GM23338 (cell line): ENCODE measurements at regions not wholly inside any gene's neighbourhood (a gene's known extent, or its start where the extent isn't known, plus 50 kb on each side); places are given as distances from the start of the nearest gene placed in this dataset.
A peak's percentile ranks its signal among the peaks of the same experiment; 100 is the strongest.

Experiments
- ATAC-seq: fragments of 200-7000 bp; cut with Tn5 transposase; 3 replicates; pipeline ENCODE4 v1.9.1; 2020
- DNase-seq: peaks from one replicate; pipeline ENCODE4 v3.0.0-alpha.2; 2015; ENCODE audit warnings: low spot score
- H2AFZ ChIP-seq: fragments of 200-600 bp; sonication (generic); 2 replicates; pipeline ENCODE4 v1.8.0; 2016; ENCODE audit warnings: antibody characterized with exemption, mild to moderate bottlenecking, moderate library complexity
- H3F3A ChIP-seq: fragments of 200-600 bp; sonication (generic); replicated peaks from 2 replicates; pipeline ENCODE4 v1.8.0; 2017; ENCODE audit warnings: antibody characterized with exemption, mixed run types, low read depth
- H3K27ac ChIP-seq: fragments of 200-600 bp; sonication (generic); 2 replicates; pipeline ENCODE4 v1.6.1; 2016; ENCODE audit warnings: low read depth
- H3K27me3 ChIP-seq: fragments of 200-600 bp; sonication (generic); 2 replicates; pipeline ENCODE4 v1.8.0; 2016; ENCODE audit warnings: mild to moderate bottlenecking, mixed run types, moderate library complexity; ENCODE audit not compliant: insufficient read depth
- H3K36me3 ChIP-seq: fragments of 200-600 bp; sonication (generic); 2 replicates; pipeline ENCODE4 v1.8.0; 2016; ENCODE audit warnings: mild to moderate bottlenecking; ENCODE audit not compliant: insufficient read depth
- H3K4me1 ChIP-seq: fragments of 200-600 bp; sonication (generic); 2 replicates; pipeline ENCODE4 v1.8.0; 2016; ENCODE audit warnings: mild to moderate bottlenecking, moderate library complexity; ENCODE audit not compliant: insufficient read depth
- H3K4me2 ChIP-seq: fragments of 200-600 bp; sonication (generic); 2 replicates; pipeline ENCODE4 v1.7.1; 2017; ENCODE audit warnings: mixed run types
- H3K4me3 ChIP-seq: fragments of 200-600 bp; sonication (generic); 2 replicates; pipeline ENCODE4 v1.6.1; 2016; ENCODE audit warnings: mixed run types
- H3K79me2 ChIP-seq: fragments of 200-600 bp; sonication (generic); replicated peaks from 2 replicates; pipeline ENCODE4 v1.8.0; 2017; ENCODE audit warnings: mild to moderate bottlenecking; ENCODE audit not compliant: insufficient read depth
- H3K9me2 ChIP-seq: fragments of 200-600 bp; sonication (generic); 2 replicates; pipeline ENCODE4 v1.8.0; 2017; ENCODE audit not compliant: insufficient read depth
- H4K20me1 ChIP-seq: fragments of 200-600 bp; sonication (generic); replicated peaks from 2 replicates; pipeline ENCODE4 v1.8.0; 2017; ENCODE audit warnings: mild to moderate bottlenecking; ENCODE audit not compliant: insufficient read depth
- H3K27ac Mint-ChIP-seq: 2 replicates; pipeline ENCODE4 v1.8.0; 2020; ENCODE audit warnings: inconsistent platforms, mild to moderate bottlenecking, moderate library complexity, mixed read lengths
- H3K27me3 Mint-ChIP-seq: 3 replicates; pipeline ENCODE4 v1.8.0; 2022; ENCODE audit warnings: low read depth, mild to moderate bottlenecking, moderate library complexity, mixed read lengths, inconsistent platforms; ENCODE audit not compliant: insufficient read depth, poor library complexity
- H3K36me3 Mint-ChIP-seq: 3 replicates; pipeline ENCODE4 v1.8.0; 2021; ENCODE audit warnings: low read depth, mild to moderate bottlenecking, inconsistent platforms, moderate library complexity, mixed read lengths
- H3K4me1 Mint-ChIP-seq: 3 replicates; pipeline ENCODE4 v1.8.0; 2020; ENCODE audit warnings: mild to moderate bottlenecking, inconsistent platforms, mixed read lengths
- H3K4me3 Mint-ChIP-seq: 3 replicates; pipeline ENCODE4 v1.8.0; 2021; ENCODE audit warnings: moderate library complexity, mild to moderate bottlenecking, inconsistent platforms, mixed read lengths
- H3K9me3 Mint-ChIP-seq: 3 replicates; pipeline ENCODE4 v1.8.0; 2020; ENCODE audit warnings: moderate library complexity, mild to moderate bottlenecking, inconsistent platforms, mixed read lengths
- EZH2 ChIP-seq: fragments of 200-600 bp; sonication (generic); IDR thresholded peaks from one replicate; pipeline ENCODE4 v1.8.0; 2017; ENCODE audit warnings: antibody characterized with exemption, mild to moderate bottlenecking, low read depth; ENCODE audit not compliant: unreplicated experiment
- EZH2phosphoT487 ChIP-seq: fragments of 200-600 bp; sonication (generic); IDR thresholded peaks from one replicate; pipeline ENCODE4 v1.8.1; 2018; ENCODE audit warnings: antibody characterized with exemption; ENCODE audit not compliant: unreplicated experiment
- NANOG ChIP-seq: IDR thresholded peaks from 2 replicates; pipeline ENCODE4 v1.6.1; 2016; ENCODE audit warnings: antibody characterized with exemption, borderline replicate concordance
- STAT1 ChIP-seq: IDR thresholded peaks from one replicate; pipeline ENCODE4 v1.6.1; 2016; ENCODE audit warnings: antibody characterized with exemption; ENCODE audit not compliant: unreplicated experiment
- ZNF114 ChIP-seq: fragments of 250-450 bp; sonication (Bioruptor Pico); IDR thresholded peaks from 2 replicates; pipeline ENCODE4 v1.5.0; 2020; ENCODE audit warnings: mild to moderate bottlenecking, moderate library complexity
- ZNF331 ChIP-seq: fragments of 250-450 bp; sonication (Bioruptor Pico); IDR thresholded peaks from 2 replicates; pipeline ENCODE4 v1.5.0; 2020; ENCODE audit warnings: low read depth, mild to moderate bottlenecking, moderate library complexity
- TF ChIP-seq, protein P1 (sequence below), 2 experiments: fragments of 200-600 bp in 1 of 2; sonication (generic) in 1 of 2; conservative IDR thresholded peaks; 2 replicates each; pipeline versions ENCODE4 v1.5.1 to v1.6.1; 2016 to 2017; ENCODE audit warnings: antibody characterized with exemption in 2 of 2, low read depth in 2 of 2, mild to moderate bottlenecking in 2 of 2, moderate library complexity in 1 of 2
- TF ChIP-seq, protein P2 (sequence below): IDR thresholded peaks from one replicate; pipeline ENCODE4 v1.6.1; 2018; ENCODE audit warnings: antibody characterized with exemption; ENCODE audit not compliant: unreplicated experiment
- TF ChIP-seq, protein P3 (sequence below): fragments of 250-450 bp; sonication (Bioruptor Pico); IDR thresholded peaks from 2 replicates; pipeline ENCODE4 v1.5.0; 2020; ENCODE audit warnings: mild to moderate bottlenecking, moderate library complexity

DNA sequence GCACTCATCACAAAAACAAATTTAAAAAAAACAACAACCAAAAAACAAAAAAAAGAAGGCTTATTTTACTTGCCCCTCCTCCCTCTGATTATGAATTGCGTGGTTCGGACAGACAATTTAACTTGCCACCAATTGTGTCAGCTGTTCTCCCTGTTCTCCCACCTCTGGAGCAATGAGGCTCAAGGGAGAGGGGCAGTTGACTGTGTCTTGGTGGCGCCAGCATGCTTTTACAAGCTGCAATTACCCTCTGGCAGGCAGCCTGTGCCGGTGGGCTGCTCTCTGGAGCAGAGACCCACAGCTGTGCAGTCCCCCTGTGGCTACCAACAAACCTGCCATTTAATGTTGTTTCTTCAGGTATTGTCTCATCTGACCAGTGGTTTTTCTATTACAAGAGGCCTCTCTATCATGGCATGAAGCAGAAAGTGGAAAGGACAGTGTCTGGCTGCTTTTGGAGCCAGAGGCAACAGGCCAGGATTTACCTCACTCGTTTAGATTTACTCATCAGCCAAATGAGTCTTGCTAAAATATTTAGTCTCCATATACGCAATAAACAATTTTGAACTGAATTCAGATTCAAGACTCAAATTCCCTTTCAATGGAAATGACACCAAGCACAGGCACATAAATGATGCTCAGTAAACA lies 192.0 kb upstream of the TPRG1 start:
- Histone ChIP-seq H3K27ac (no peak overlapping the region), H3K4me1 (peaks cover 8% of the 10 kb centered on the region; the same call in 1 of the 2 replicates), H3F3A (no peaks in the 10 kb centered on the region), H3K9me2 (no peaks in the 10 kb centered on the region), H3K4me2 (no peak overlapping the region), H3K79me2 (no peaks in the 10 kb centered on the region), H4K20me1 (no peaks in the 10 kb centered on the region), H3K27me3 (no peaks in the 10 kb centered on the region), H3K4me3 (no peak overlapping the region), H3K36me3 (no peaks in the 10 kb centered on the region), H2AFZ (peak overlapping the region; percentile 89)
- peak; percentile 9 for DNase-seq
- H3K36me3 Mint-ChIP-seq, result no peaks in the 10 kb centered on the region
- H3K4me1 Mint-ChIP-seq, result peaks cover 8% of the 10 kb centered on the region
- no peak overlapping the region for H3K27ac Mint-ChIP-seq
- peak; percentile 76 for ATAC-seq
- TF ChIP-seq, protein P1, sequence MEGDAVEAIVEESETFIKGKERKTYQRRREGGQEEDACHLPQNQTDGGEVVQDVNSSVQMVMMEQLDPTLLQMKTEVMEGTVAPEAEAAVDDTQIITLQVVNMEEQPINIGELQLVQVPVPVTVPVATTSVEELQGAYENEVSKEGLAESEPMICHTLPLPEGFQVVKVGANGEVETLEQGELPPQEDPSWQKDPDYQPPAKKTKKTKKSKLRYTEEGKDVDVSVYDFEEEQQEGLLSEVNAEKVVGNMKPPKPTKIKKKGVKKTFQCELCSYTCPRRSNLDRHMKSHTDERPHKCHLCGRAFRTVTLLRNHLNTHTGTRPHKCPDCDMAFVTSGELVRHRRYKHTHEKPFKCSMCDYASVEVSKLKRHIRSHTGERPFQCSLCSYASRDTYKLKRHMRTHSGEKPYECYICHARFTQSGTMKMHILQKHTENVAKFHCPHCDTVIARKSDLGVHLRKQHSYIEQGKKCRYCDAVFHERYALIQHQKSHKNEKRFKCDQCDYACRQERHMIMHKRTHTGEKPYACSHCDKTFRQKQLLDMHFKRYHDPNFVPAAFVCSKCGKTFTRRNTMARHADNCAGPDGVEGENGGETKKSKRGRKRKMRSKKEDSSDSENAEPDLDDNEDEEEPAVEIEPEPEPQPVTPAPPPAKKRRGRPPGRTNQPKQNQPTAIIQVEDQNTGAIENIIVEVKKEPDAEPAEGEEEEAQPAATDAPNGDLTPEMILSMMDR (conservative IDR thresholded peaks at IDR 0.05; ENCODE audit: low read depth in 2 of 2), result peak in 1 of 2 experiments; percentile 31; a peak in 2 of 4 replicates
- no peak for TF ChIP-seq NANOG
- no peak for TF ChIP-seq STAT1
- peaks cover 1% of the 10 kb centered on the region for H3K27me3 Mint-ChIP-seq
- no peaks in the 10 kb centered on the region for H3K9me3 Mint-ChIP-seq
- H3K4me3 Mint-ChIP-seq, result no peak overlapping the region

DNA sequence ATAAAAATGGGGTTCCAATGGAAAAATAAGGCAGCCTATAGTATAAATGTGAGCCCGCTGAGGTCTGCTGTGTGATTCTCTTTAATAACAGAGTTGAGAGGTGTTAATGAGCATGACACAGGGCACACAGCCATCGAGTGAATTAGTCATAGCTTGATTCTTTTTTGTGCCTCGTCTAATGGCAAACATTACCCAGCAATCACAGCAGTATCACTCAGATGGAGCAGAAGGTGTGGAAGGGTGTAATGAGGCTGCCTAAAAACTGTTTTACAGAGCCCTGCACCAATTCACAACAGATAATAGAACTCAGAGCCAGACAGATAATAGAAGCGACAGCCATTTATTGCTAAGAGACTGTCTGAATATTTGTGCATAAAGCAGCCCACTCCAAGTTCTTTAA lies 178.6 kb upstream of the TPRG1 start:
- Histone ChIP-seq H3K4me1 (no peaks in the 10 kb centered on the region), H3K4me3 (no peak overlapping the region), H4K20me1 (no peaks in the 10 kb centered on the region), H3K27ac (no peak overlapping the region), H3F3A (no peaks in the 10 kb centered on the region), H3K79me2 (no peaks in the 10 kb centered on the region), H3K27me3 (no peaks in the 10 kb centered on the region), H2AFZ (no peak overlapping the region), H3K4me2 (no peak overlapping the region), H3K36me3 (no peaks in the 10 kb centered on the region), H3K9me2 (no peaks in the 10 kb centered on the region)
- H3K27me3 Mint-ChIP-seq, result peaks cover 1% of the 10 kb centered on the region
- no peak overlapping the region for H3K27ac Mint-ChIP-seq
- no peaks in the 10 kb centered on the region for H3K36me3 Mint-ChIP-seq
- DNase-seq (no peak), ATAC-seq (no peak)
- no peak overlapping the region for H3K4me3 Mint-ChIP-seq
- no peaks in the 10 kb centered on the region for H3K9me3 Mint-ChIP-seq
- no peaks in the 10 kb centered on the region for H3K4me1 Mint-ChIP-seq
- TF ChIP-seq, protein P2, sequence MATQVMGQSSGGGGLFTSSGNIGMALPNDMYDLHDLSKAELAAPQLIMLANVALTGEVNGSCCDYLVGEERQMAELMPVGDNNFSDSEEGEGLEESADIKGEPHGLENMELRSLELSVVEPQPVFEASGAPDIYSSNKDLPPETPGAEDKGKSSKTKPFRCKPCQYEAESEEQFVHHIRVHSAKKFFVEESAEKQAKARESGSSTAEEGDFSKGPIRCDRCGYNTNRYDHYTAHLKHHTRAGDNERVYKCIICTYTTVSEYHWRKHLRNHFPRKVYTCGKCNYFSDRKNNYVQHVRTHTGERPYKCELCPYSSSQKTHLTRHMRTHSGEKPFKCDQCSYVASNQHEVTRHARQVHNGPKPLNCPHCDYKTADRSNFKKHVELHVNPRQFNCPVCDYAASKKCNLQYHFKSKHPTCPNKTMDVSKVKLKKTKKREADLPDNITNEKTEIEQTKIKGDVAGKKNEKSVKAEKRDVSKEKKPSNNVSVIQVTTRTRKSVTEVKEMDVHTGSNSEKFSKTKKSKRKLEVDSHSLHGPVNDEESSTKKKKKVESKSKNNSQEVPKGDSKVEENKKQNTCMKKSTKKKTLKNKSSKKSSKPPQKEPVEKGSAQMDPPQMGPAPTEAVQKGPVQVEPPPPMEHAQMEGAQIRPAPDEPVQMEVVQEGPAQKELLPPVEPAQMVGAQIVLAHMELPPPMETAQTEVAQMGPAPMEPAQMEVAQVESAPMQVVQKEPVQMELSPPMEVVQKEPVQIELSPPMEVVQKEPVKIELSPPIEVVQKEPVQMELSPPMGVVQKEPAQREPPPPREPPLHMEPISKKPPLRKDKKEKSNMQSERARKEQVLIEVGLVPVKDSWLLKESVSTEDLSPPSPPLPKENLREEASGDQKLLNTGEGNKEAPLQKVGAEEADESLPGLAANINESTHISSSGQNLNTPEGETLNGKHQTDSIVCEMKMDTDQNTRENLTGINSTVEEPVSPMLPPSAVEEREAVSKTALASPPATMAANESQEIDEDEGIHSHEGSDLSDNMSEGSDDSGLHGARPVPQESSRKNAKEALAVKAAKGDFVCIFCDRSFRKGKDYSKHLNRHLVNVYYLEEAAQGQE, result no peak
- TF ChIP-seq EZH2 (no peak), ZNF114 (CRISPR knock-in tag) (no peak), ZNF331 (CRISPR knock-in tag) (no peak), EZH2phosphoT487 (no peak), STAT1 (no peak), NANOG (no peak)
- TF ChIP-seq, protein P3, sequence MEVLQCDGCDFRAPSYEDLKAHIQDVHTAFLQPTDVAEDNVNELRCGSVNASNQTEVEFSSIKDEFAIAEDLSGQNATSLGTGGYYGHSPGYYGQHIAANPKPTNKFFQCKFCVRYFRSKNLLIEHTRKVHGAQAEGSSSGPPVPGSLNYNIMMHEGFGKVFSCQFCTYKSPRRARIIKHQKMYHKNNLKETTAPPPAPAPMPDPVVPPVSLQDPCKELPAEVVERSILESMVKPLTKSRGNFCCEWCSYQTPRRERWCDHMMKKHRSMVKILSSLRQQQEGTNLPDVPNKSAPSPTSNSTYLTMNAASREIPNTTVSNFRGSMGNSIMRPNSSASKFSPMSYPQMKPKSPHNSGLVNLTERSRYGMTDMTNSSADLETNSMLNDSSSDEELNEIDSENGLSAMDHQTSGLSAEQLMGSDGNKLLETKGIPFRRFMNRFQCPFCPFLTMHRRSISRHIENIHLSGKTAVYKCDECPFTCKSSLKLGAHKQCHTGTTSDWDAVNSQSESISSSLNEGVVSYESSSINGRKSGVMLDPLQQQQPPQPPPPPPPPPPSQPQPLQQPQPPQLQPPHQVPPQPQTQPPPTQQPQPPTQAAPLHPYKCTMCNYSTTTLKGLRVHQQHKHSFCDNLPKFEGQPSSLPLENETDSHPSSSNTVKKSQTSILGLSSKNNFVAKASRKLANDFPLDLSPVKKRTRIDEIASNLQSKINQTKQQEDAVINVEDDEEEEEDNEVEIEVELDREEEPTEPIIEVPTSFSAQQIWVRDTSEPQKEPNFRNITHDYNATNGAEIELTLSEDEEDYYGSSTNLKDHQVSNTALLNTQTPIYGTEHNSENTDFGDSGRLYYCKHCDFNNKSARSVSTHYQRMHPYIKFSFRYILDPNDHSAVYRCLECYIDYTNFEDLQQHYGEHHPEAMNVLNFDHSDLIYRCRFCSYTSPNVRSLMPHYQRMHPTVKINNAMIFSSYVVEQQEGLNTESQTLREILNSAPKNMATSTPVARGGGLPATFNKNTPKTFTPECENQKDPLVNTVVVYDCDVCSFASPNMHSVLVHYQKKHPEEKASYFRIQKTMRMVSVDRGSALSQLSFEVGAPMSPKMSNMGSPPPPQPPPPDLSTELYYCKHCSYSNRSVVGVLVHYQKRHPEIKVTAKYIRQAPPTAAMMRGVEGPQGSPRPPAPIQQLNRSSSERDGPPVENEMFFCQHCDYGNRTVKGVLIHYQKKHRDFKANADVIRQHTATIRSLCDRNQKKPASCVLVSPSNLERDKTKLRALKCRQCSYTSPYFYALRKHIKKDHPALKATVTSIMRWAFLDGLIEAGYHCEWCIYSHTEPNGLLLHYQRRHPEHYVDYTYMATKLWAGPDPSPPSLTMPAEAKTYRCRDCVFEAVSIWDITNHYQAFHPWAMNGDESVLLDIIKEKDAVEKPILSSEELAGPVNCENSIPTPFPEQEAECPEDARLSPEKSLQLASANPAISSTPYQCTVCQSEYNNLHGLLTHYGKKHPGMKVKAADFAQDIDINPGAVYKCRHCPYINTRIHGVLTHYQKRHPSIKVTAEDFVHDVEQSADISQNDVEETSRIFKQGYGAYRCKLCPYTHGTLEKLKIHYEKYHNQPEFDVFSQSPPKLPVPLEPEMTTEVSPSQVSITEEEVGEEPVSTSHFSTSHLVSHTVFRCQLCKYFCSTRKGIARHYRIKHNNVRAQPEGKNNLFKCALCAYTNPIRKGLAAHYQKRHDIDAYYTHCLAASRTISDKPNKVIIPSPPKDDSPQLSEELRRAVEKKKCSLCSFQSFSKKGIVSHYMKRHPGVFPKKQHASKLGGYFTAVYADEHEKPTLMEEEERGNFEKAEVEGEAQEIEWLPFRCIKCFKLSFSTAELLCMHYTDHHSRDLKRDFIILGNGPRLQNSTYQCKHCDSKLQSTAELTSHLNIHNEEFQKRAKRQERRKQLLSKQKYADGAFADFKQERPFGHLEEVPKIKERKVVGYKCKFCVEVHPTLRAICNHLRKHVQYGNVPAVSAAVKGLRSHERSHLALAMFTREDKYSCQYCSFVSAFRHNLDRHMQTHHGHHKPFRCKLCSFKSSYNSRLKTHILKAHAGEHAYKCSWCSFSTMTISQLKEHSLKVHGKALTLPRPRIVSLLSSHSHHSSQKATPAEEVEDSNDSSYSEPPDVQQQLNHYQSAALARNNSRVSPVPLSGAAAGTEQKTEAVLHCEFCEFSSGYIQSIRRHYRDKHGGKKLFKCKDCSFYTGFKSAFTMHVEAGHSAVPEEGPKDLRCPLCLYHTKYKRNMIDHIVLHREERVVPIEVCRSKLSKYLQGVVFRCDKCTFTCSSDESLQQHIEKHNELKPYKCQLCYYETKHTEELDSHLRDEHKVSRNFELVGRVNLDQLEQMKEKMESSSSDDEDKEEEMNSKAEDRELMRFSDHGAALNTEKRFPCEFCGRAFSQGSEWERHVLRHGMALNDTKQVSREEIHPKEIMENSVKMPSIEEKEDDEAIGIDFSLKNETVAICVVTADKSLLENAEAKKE, result no peak
